GM12878 (cell line): ENCODE measurements at regions not wholly inside any gene's neighbourhood (a gene's known extent, or its start where the extent isn't known, plus 50 kb on each side); places are given as distances from the start of the nearest gene placed in this dataset.

Experiments
- ATAC-seq: fragments of 200-7000 bp; cut with Tn5 transposase; 3 replicates; pipeline ENCODE4 v1.9.1; 2020; ENCODE audit warnings: mild to moderate bottlenecking, moderate library complexity
- BruUV-seq: library from RNA; stranded (reverse); fragments of 400-500 nt; replicated peaks from 2 replicates; lab custom pipeline; 2021; lab: Mats Ljungman, UMichigan
- CTCF ChIA-PET: fragments of 300-600 bp; sonication (Branson Sonifier 250); formaldehyde crosslinking; extraction: SDS; loops from one replicate; lab custom pipeline; 2021; ENCODE audit warnings: inconsistent platforms; lab: Yijun Ruan, JAX
- POLR2A ChIA-PET: fragments of 350-600 bp; formaldehyde crosslinking; extraction: SDS; loops from one replicate; lab custom pipeline; 2021; ENCODE audit warnings: inconsistent platforms; lab: Charles Lee
- RAD21 ChIA-PET: fragments of 300-600 bp; sonication (Branson Sonifier 250); formaldehyde crosslinking; loops from one replicate; lab custom pipeline; 2023; ENCODE audit warnings: antibody characterized with exemption; ENCODE audit not compliant: unreplicated experiment; lab: Charles Lee
- SMC1A ChIA-PET: fragments of 300-600 bp; sonication (Branson Sonifier 250); formaldehyde crosslinking; loops from one replicate; lab custom pipeline; 2023; ENCODE audit not compliant: unreplicated experiment, uncharacterized antibody; lab: Charles Lee
- DNase-seq: peaks from one replicate; pipeline ENCODE4 v3.0.0-alpha.2; 2011; ENCODE audit warnings: low read depth, low spot score
- FAIRE-seq: peaks from 3 replicates; lab custom pipeline; 2011; peaks lifted over from hg19 to GRCh38; lab: Jason Lieb, UNC
- H2AFZ ChIP-seq: 2 replicates; pipeline ENCODE4 v1.6.0; 2011; ENCODE audit warnings: low read depth, low read length, control low read depth; ENCODE audit not compliant: control insufficient read depth
- H3K27ac ChIP-seq: 2 replicates; pipeline ENCODE4 v1.5.1; 2011; ENCODE audit warnings: control low read depth; ENCODE audit not compliant: control insufficient read depth, insufficient read depth
- H3K27me3 ChIP-seq, 2 experiments: replicated peaks in 1 of 2; 2 replicates each; pipeline versions ENCODE4 v1.6.0 to v1.6.1; 2011; ENCODE audit warnings: low read length in 1 of 2; ENCODE audit not compliant: control insufficient read depth in 2 of 2, insufficient read depth in 2 of 2
- H3K36me3 ChIP-seq, 2 experiments: 2 replicates each; pipeline ENCODE4 v1.5.1; 2011; ENCODE audit warnings: low read length in 1 of 2; ENCODE audit not compliant: control insufficient read depth in 2 of 2, insufficient read depth in 2 of 2
- H3K4me1 ChIP-seq: 2 replicates; pipeline ENCODE4 v1.6.1; 2011; ENCODE audit warnings: mild to moderate bottlenecking, low read length, moderate library complexity, mixed read lengths; ENCODE audit not compliant: control insufficient read depth, insufficient read depth
- H3K4me2 ChIP-seq: 2 replicates; pipeline ENCODE4 v1.6.0; 2011; ENCODE audit warnings: control low read depth; ENCODE audit not compliant: control insufficient read depth, insufficient read depth
- H3K4me3 ChIP-seq: fragments of 200-600 bp; sonication (generic); 2 replicates; pipeline ENCODE4 v1.5.1; 2016
- H3K79me2 ChIP-seq: 2 replicates; pipeline ENCODE4 v1.6.0; 2011; ENCODE audit warnings: low read length; ENCODE audit not compliant: control insufficient read depth, insufficient read depth
- H3K9ac ChIP-seq: 2 replicates; pipeline ENCODE4 v1.8.0; 2011; ENCODE audit warnings: low read length, control low read depth, mixed read lengths; ENCODE audit not compliant: control insufficient read depth, insufficient read depth
- H3K9me3 ChIP-seq: replicated peaks from 3 replicates; pipeline ENCODE4 v1.5.1; 2011; ENCODE audit warnings: mild to moderate bottlenecking, low read length; ENCODE audit not compliant: control insufficient read depth, insufficient read depth
- H4K20me1 ChIP-seq: 2 replicates; pipeline ENCODE4 v1.6.0; 2011; ENCODE audit not compliant: control insufficient read depth, insufficient read depth
- RCOR1 ChIP-seq: conservative IDR thresholded peaks from 2 replicates; pipeline ENCODE4 v1.6.1; 2012; ENCODE audit warnings: low read depth, low read length, improper control_type of control experiment
- in situ Hi-C: fragments of 300-500 bp; cut with MboI; formaldehyde crosslinking; loops from 9 replicates; pipeline ENCODE4 v1.14.3; 2018; ENCODE audit warnings: mixed read lengths
- intact Hi-C: fragments of 100-400 bp; cut with micrococcal nuclease; formaldehyde crosslinking; loops from one replicate; pipeline ENCODE4 v1.14.2; 2022; ENCODE audit not compliant: unreplicated experiment
- TF ChIP-seq, protein P1 (sequence below): fragments of 450-650 bp; IDR thresholded peaks from 2 replicates; pipeline ENCODE4 v1.6.1; 2017; ENCODE audit warnings: mild to moderate bottlenecking, moderate library complexity

DNA sequence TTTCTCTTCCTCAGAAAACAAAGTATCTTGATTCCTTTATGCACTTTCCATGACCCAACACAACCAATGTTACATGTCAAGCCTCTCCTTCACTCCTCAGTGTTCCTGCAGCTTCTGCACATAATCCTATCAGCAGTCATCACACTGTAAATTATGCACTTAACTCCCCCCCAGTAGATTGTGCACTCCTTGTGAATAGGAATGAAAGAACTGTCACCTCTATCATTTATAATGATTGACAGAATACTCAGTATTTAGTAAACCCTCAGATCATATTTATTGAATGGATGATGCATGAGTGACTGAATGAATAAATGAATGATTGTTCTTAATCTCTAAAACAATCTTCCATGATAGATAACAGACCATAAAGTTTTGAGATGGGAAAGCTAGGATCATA, 253.3 kb downstream of the HS3ST1 start (continued):
- TF ChIP-seq, protein P1, sequence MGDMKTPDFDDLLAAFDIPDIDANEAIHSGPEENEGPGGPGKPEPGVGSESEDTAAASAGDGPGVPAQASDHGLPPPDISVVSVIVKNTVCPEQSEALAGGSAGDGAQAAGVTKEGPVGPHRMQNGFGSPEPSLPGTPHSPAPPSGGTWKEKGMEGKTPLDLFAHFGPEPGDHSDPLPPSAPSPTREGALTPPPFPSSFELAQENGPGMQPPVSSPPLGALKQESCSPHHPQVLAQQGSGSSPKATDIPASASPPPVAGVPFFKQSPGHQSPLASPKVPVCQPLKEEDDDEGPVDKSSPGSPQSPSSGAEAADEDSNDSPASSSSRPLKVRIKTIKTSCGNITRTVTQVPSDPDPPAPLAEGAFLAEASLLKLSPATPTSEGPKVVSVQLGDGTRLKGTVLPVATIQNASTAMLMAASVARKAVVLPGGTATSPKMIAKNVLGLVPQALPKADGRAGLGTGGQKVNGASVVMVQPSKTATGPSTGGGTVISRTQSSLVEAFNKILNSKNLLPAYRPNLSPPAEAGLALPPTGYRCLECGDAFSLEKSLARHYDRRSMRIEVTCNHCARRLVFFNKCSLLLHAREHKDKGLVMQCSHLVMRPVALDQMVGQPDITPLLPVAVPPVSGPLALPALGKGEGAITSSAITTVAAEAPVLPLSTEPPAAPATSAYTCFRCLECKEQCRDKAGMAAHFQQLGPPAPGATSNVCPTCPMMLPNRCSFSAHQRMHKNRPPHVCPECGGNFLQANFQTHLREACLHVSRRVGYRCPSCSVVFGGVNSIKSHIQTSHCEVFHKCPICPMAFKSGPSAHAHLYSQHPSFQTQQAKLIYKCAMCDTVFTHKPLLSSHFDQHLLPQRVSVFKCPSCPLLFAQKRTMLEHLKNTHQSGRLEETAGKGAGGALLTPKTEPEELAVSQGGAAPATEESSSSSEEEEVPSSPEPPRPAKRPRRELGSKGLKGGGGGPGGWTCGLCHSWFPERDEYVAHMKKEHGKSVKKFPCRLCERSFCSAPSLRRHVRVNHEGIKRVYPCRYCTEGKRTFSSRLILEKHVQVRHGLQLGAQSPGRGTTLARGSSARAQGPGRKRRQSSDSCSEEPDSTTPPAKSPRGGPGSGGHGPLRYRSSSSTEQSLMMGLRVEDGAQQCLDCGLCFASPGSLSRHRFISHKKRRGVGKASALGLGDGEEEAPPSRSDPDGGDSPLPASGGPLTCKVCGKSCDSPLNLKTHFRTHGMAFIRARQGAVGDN, result no peak
- TF ChIP-seq, all 136 proteins: peak for 0

DNA sequence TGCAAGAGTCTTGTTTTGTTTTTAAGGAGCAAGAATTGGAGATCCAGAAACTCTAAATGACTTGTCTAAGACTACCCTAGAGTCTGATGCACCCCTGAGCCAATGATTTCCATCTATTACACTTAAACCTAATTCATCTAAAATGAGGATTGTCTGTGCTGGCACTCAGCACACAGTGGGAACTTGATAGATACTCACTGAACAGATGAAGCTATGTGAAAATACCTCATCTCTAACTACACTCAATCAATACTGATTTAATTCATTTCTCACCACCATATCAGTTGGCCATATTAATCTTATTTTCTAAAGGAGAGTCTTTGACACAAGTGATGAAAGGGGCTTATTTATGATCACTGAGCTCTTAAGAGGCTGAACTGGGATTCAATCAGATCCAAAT, 262.1 kb downstream of the HS3ST1 start:
- Histone ChIP-seq H3K4me3 (no peak overlapping the region), H3K27ac (no peak overlapping the region), H4K20me1 (no peaks in the 10 kb centered on the region), H3K9ac (no peak overlapping the region), H3K4me1 (no peaks in the 10 kb centered on the region), H3K36me3 (no peaks in the 10 kb centered on the region), H2AFZ (no peak overlapping the region), H3K79me2 (no peaks in the 10 kb centered on the region), H3K9me3 (no peaks in the 10 kb centered on the region), H3K4me2 (no peak overlapping the region), H3K27me3 (no peaks in the 10 kb centered on the region)
- FAIRE-seq, result no peak
- RAD21 ChIA-PET, result no interaction called here
- POLR2A ChIA-PET, result interaction anchor here (0.7 kb wide), 1 partner anchor 8 kb away, joined by 3 read pairs; no protein-coding TSS in a partner anchor
- SMC1A ChIA-PET, result interaction anchor here (0.8 to 1.0 kb wide), 2 partner anchors 24 to 64 kb away, joined by 3 read pairs; no protein-coding TSS in a partner anchor
- no peak for TF ChIP-seq RCOR1
- intact Hi-C loops, result no loop called here
- ATAC-seq, result no peak
- no TSS peak for BruUV-seq
- in situ Hi-C loops, result no loop called here
- CTCF ChIA-PET, result interaction anchor here (0.6 kb wide), 1 partner anchor 25 kb away, joined by 3 read pairs; no protein-coding TSS in a partner anchor
- DNase-seq, result no peak
